PC-9 (cell line): ENCODE measurements at regions not wholly inside any gene's neighbourhood (a gene's known extent, or its start where the extent isn't known, plus 50 kb on each side); places are given as distances from the start of the nearest gene placed in this dataset.
A peak's percentile ranks its signal among the peaks of the same experiment; 100 is the strongest.

Source experiments
- BruUV-seq: library from RNA; stranded (reverse); fragments of 400-500 nt; replicated peaks from 2 replicates; lab custom pipeline; 2021; lab: Mats Ljungman, UMichigan
- CTCF ChIA-PET: fragments of 300-600 bp; sonication (Branson Sonifier 250); formaldehyde crosslinking; loops from one replicate; lab custom pipeline; 2022; ENCODE audit warnings: antibody characterized with exemption; lab: Charles Lee
- POLR2A ChIA-PET: fragments of 300-600 bp; sonication (Branson Sonifier 250); formaldehyde crosslinking; loops from one replicate; lab custom pipeline; 2022; ENCODE audit warnings: antibody characterized with exemption; ENCODE audit not compliant: unreplicated experiment; lab: Charles Lee
- DNase-seq, 2 experiments: peaks; one replicate each; pipeline versions ENCODE4 v3.0.0 to v3.0.0-alpha.2; 2015 to 2022; ENCODE audit warnings: mixed read lengths in 1 of 2
- H2AFZ ChIP-seq: fragments of 200-600 bp; sonication (generic); 2 replicates; pipeline ENCODE4 v1.8.1; 2017; ENCODE audit warnings: antibody characterized with exemption
- H3F3A ChIP-seq: fragments of 200-600 bp; sonication (generic); 2 replicates; pipeline ENCODE4 v1.8.1; 2017; ENCODE audit warnings: antibody characterized with exemption, mild to moderate bottlenecking, low read depth; ENCODE audit not compliant: insufficient read depth
- H3K27ac ChIP-seq: fragments of 200-600 bp; sonication (generic); 2 replicates; pipeline ENCODE4 v1.6.1; 2016; ENCODE audit warnings: mixed run types
- H3K27me3 ChIP-seq: fragments of 200-600 bp; sonication (generic); 2 replicates; pipeline ENCODE4 v1.6.1; 2016; ENCODE audit warnings: low read depth, mixed run types; ENCODE audit not compliant: insufficient read depth
- H3K36me3 ChIP-seq: fragments of 200-600 bp; sonication (generic); 2 replicates; pipeline ENCODE4 v1.6.1; 2016; ENCODE audit warnings: low read depth, mixed run types
- H3K4me1 ChIP-seq: fragments of 200-600 bp; sonication (generic); replicated peaks from 2 replicates; pipeline ENCODE4 v1.6.1; 2016; ENCODE audit warnings: mixed run types; ENCODE audit not compliant: insufficient read depth
- H3K4me2 ChIP-seq: fragments of 200-600 bp; sonication (generic); 2 replicates; pipeline ENCODE4 v1.6.1; 2017; ENCODE audit warnings: mixed run types
- H3K4me3 ChIP-seq: fragments of 200-600 bp; sonication (generic); 2 replicates; pipeline ENCODE4 v1.6.1; 2016; ENCODE audit warnings: mixed run types
- H3K79me2 ChIP-seq: fragments of 200-600 bp; sonication (generic); 2 replicates; pipeline ENCODE4 v1.6.1; 2017; ENCODE audit warnings: low read depth, mixed run types
- H3K9me2 ChIP-seq: fragments of 200-600 bp; sonication (generic); 2 replicates; pipeline ENCODE4 v1.8.1; 2017; ENCODE audit warnings: mild to moderate bottlenecking; ENCODE audit not compliant: insufficient read depth
- H3K9me3 ChIP-seq: fragments of 200-600 bp; sonication (generic); 2 replicates; pipeline ENCODE4 v1.8.1; 2016; ENCODE audit warnings: low read depth; ENCODE audit not compliant: insufficient read depth
- H4K20me1 ChIP-seq: fragments of 200-600 bp; sonication (generic); 2 replicates; pipeline ENCODE4 v1.8.1; 2017; ENCODE audit not compliant: insufficient read depth
- CTCF ChIP-seq: fragments of 200-600 bp; sonication (generic); conservative IDR thresholded peaks from 2 replicates; pipeline ENCODE4 v1.6.1; 2017; ENCODE audit warnings: mixed run types, antibody characterized with exemption, mild to moderate bottlenecking, moderate library complexity
- EZH2 ChIP-seq: fragments of 200-600 bp; sonication (generic); IDR thresholded peaks from 2 replicates; pipeline ENCODE4 v1.8.0; 2017; ENCODE audit warnings: antibody characterized with exemption, low read depth
- intact Hi-C: fragments of 100-400 bp; cut with micrococcal nuclease; formaldehyde crosslinking; loops from one replicate; pipeline ENCODE4 v1.10.0; 2022; ENCODE audit not compliant: unreplicated experiment

DNA sequence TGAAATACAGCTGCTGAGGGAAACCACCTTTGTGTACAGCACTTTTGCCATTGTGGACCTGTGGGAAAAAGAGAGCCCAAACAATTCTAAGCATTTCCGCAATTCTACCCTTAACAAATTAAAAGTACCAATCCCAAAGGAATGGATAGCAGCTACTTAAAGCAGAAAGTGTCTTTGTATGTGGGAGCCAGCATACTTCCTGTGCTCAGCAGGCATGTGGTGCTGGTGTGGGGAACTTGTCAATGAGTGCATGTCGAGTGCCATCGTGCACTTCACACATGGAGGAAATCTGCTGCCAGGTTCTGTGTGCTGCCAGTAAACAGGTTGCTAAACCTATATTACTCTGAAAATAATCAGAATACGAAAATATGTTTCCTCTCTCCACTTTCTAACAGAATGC is 399.0 kb downstream of the LRRC70 start:
- intact Hi-C loops: no loop called here
- POLR2A ChIA-PET: no interaction called here
- no peaks in the 10 kb centered on the region for H3K36me3 ChIP-seq
- no peaks in the 10 kb centered on the region for H4K20me1 ChIP-seq
- no peak overlapping the region for H3K27ac ChIP-seq
- H3K4me2 ChIP-seq: no peak overlapping the region
- H3K9me3 ChIP-seq: no peaks in the 10 kb centered on the region
- no peak for DNase-seq
- H2AFZ ChIP-seq: no peak overlapping the region
- H3K79me2 ChIP-seq: no peaks in the 10 kb centered on the region
- no peak overlapping the region for H3K4me3 ChIP-seq
- TF ChIP-seq EZH2 (no peak), CTCF (no peak)
- peaks cover 6% of the 10 kb centered on the region; the same call in 1 of the 2 replicates for H3K27me3 ChIP-seq
- no peaks in the 10 kb centered on the region for H3F3A ChIP-seq
- no peaks in the 10 kb centered on the region for H3K9me2 ChIP-seq
- CTCF ChIA-PET: no interaction called here
- no peaks in the 10 kb centered on the region for H3K4me1 ChIP-seq
- BruUV-seq: no TSS peak

DNA sequence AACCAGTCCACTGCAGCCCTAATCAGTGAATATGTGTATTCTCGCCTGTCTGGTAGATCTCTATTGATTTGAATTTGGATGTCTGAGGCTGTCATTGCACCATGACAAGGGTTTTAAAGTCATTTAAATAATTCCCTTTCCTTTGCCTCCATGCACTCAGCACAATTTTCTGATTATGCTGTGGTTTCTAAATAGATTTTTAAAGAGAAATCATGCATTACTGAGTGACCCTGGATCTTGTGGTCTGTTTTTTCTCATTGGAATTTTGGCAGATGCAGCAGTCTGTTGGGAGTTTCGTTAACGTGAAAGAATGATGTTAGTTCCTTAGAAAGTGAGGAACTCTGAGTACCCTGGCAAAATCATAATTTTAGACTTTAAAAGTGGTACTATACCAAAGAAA is 396.0 kb downstream of the LRRC70 start:
- no peaks in the 10 kb centered on the region for H4K20me1 ChIP-seq
- H3K4me1 ChIP-seq: no peaks in the 10 kb centered on the region
- no peaks in the 10 kb centered on the region for H3K9me3 ChIP-seq
- no peaks in the 10 kb centered on the region for H3K79me2 ChIP-seq
- POLR2A ChIA-PET: no interaction called here
- TF ChIP-seq EZH2: no peak
- no peak for TF ChIP-seq CTCF
- no peak overlapping the region for H2AFZ ChIP-seq
- BruUV-seq: no TSS peak
- no peak overlapping the region for H3K27ac ChIP-seq
- no peak overlapping the region for H3K4me3 ChIP-seq
- intact Hi-C loops: no loop called here
- H3K4me2 ChIP-seq: no peak overlapping the region
- H3K36me3 ChIP-seq: no peaks in the 10 kb centered on the region
- peaks cover 6% of the 10 kb centered on the region; the same call in 1 of the 2 replicates for H3K27me3 ChIP-seq
- H3F3A ChIP-seq: no peaks in the 10 kb centered on the region
- H3K9me2 ChIP-seq: no peaks in the 10 kb centered on the region
- DNase-seq: no peak
- CTCF ChIA-PET: no interaction called here

DNA sequence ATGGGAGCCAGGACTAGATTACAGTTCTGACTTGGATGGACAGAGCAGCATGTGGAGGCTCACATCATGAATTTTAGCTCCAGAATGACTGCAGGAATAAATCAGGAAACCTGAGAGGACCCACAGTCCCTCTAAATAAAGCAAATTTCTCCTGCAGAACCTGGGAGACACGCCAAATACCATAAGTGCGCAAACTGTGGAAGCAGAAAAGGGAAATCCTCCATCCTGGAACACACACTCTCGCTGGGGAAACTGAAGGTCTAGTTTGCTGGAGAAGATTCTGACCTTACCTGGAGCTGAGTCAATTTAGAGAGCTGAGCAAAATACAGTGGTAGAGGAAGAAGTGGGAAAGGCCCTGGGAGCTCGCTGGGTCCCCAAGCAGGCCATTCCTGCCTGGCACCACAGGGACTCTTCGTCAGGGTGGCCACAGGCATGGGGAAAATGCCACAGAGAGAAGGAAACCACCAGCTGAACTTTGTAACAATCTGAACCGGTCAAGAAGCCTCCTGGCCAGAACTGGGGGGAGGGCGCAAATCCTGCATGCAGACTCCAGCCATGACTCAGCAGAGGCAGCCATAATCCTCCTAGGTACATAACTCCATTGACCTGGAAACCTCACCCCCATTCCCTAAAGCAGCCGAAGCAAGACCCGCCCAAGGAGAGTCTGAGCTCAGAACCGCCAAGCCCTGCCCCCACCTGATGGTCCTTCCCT is 390.9 kb downstream of the LRRC70 start:
- H3K36me3 ChIP-seq: no peaks in the 10 kb centered on the region
- DNase-seq: peak; percentile 7 to 37
- no peaks in the 10 kb centered on the region for H3K27me3 ChIP-seq
- H3K79me2 ChIP-seq: no peaks in the 10 kb centered on the region
- H3K9me3 ChIP-seq: no peaks in the 10 kb centered on the region
- no peak for TF ChIP-seq CTCF
- TF ChIP-seq EZH2: no peak
- intact Hi-C loops: no loop called here
- H4K20me1 ChIP-seq: no peaks in the 10 kb centered on the region
- H3K4me2 ChIP-seq: no peak overlapping the region
- no peaks in the 10 kb centered on the region for H3K4me1 ChIP-seq
- POLR2A ChIA-PET: no interaction called here
- H3K27ac ChIP-seq: no peak overlapping the region
- no peaks in the 10 kb centered on the region; the same call in 1 of the 2 replicates for H3K9me2 ChIP-seq
- no peak overlapping the region for H3K4me3 ChIP-seq
- no peak overlapping the region for H2AFZ ChIP-seq
- no TSS peak for BruUV-seq
- H3F3A ChIP-seq: no peaks in the 10 kb centered on the region
- CTCF ChIA-PET: no interaction called here
